Glutamatergic neuron (in vitro differentiated cells): ENCODE measurements at regions not wholly inside any gene's neighbourhood (a gene's known extent, or its start where the extent isn't known, plus 50 kb on each side); places are given as distances from the start of the nearest gene placed in this dataset.
A peak's percentile ranks its signal among the peaks of the same experiment; 100 is the strongest.

Experiments used
- DNase-seq: peaks from one replicate; pipeline ENCODE4 v3.0.0; 2022
- H3K27ac Mint-ChIP-seq: one replicate; pipeline ENCODE4 v1.8.0; 2020; ENCODE audit warnings: mild to moderate bottlenecking, mixed read lengths, inconsistent platforms; ENCODE audit not compliant: unreplicated experiment
- H3K27me3 Mint-ChIP-seq: one replicate; pipeline ENCODE4 v1.8.0; 2020; ENCODE audit warnings: mild to moderate bottlenecking, moderate library complexity, mixed read lengths, inconsistent platforms; ENCODE audit not compliant: unreplicated experiment
- H3K36me3 Mint-ChIP-seq: one replicate; pipeline ENCODE4 v1.8.0; 2020; ENCODE audit warnings: mild to moderate bottlenecking, mixed read lengths, inconsistent platforms; ENCODE audit not compliant: unreplicated experiment
- H3K4me1 Mint-ChIP-seq: one replicate; pipeline ENCODE4 v1.8.0; 2020; ENCODE audit warnings: mild to moderate bottlenecking, low read depth, mixed read lengths, inconsistent platforms; ENCODE audit not compliant: unreplicated experiment
- H3K4me3 Mint-ChIP-seq: one replicate; pipeline ENCODE4 v1.8.0; 2020; ENCODE audit warnings: mild to moderate bottlenecking, mixed read lengths, inconsistent platforms; ENCODE audit not compliant: unreplicated experiment
- H3K9me3 Mint-ChIP-seq: one replicate; pipeline ENCODE4 v1.8.0; 2020; ENCODE audit warnings: mild to moderate bottlenecking, moderate library complexity, mixed read lengths, inconsistent platforms; ENCODE audit not compliant: unreplicated experiment
- TF ChIP-seq, protein P1 (sequence below): fragments of 200-600 bp; sonication (generic); IDR thresholded peaks from one replicate; pipeline ENCODE4 v1.5.0; 2021; ENCODE audit not compliant: partially characterized antibody, unreplicated experiment

DNA sequence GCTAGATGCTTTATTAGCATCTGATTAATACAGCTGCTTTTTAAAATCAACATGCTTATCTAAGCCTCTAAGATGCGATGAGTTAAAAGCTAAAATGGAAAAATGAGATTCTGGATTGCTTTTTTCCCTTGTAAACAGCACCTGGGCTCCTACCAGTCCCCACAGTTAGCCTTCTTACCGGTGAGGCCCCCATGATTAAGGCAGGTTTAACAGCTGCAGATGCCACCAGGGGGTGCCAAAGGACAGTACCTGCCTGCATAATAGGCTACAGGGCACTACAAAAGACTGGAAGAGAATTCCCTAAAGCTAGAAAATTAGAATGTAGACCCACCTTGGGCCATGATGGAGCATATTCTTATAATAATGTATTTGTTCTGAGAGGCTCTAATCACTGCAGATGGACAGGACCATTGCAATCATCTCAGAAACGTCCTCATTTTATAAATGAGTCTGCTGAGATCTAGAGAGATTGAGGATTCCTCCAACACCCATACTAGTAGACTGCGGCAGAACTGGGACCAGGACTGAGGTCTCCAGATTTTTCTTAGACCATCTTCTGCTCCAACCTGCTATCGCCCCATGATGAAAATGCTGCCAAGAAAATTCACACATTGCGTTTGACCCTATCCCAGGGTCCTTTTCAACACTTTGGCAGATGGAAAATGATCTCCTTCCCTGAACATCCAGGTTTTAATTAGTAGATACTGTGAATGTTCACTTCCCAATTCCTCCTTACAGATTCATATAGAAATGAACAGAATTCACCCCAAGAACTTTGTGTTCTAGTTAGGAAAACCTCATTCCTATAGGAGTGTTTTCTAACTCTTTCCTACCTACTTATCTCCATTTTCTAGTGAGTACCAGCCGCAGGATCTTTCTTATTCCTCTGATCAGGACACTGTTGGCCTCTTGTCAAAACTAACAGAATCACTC lies 148.8 kb downstream of the RPS12 start:
- peaks cover 1% of the 10 kb centered on the region for H3K9me3 Mint-ChIP-seq
- H3K4me3 Mint-ChIP-seq: no peak overlapping the region
- TF ChIP-seq, protein P1, sequence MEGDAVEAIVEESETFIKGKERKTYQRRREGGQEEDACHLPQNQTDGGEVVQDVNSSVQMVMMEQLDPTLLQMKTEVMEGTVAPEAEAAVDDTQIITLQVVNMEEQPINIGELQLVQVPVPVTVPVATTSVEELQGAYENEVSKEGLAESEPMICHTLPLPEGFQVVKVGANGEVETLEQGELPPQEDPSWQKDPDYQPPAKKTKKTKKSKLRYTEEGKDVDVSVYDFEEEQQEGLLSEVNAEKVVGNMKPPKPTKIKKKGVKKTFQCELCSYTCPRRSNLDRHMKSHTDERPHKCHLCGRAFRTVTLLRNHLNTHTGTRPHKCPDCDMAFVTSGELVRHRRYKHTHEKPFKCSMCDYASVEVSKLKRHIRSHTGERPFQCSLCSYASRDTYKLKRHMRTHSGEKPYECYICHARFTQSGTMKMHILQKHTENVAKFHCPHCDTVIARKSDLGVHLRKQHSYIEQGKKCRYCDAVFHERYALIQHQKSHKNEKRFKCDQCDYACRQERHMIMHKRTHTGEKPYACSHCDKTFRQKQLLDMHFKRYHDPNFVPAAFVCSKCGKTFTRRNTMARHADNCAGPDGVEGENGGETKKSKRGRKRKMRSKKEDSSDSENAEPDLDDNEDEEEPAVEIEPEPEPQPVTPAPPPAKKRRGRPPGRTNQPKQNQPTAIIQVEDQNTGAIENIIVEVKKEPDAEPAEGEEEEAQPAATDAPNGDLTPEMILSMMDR: peak; percentile 69
- peak; percentile 84 for DNase-seq
- peaks cover 14% of the 10 kb centered on the region for H3K4me1 Mint-ChIP-seq
- no peaks in the 10 kb centered on the region for H3K36me3 Mint-ChIP-seq
- H3K27ac Mint-ChIP-seq: no peak overlapping the region
- H3K27me3 Mint-ChIP-seq: peaks cover 3% of the 10 kb centered on the region

DNA sequence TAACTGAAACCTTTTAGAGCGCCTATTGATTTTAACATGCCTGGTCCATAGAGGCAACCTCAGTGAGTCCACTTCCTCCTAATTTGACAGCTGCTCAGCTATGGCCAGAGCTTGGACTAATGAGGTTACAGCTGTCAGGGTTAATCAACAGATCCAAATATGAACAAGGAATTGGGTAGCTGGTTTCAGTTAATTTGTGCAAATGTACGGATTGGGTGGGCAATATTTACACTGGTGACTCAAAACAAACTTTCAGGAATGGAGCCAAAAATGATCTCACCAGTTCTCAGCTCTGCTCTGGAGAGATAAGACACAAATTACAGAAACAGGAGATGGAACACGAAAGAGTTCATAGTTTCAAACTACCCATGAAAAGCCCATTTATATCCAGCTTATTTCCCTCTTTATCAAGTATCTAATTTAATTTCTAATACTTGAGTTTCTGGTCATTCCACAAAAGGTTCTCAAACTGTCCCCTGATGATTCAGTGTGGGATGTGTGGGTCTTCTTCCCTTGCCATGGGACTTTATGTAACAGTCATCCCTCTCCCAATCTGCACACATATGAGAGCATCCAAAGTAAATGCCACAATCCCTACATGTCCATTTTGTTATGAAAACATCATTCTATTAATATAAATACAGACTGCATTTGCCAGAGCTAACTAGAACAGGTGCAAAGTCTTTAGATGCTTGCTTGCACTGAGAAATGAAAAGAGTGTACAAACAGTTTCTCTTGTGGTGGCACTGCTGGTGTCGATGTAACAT lies 149.9 kb downstream of the RPS12 start:
- TF ChIP-seq, protein P1: no peak
- DNase-seq: no peak
- H3K27ac Mint-ChIP-seq: peak overlapping the region; percentile 45
- H3K4me1 Mint-ChIP-seq: peaks cover 15% of the 10 kb centered on the region
- peaks cover 3% of the 10 kb centered on the region for H3K27me3 Mint-ChIP-seq
- peak overlapping the region; percentile 36 for H3K4me3 Mint-ChIP-seq
- H3K9me3 Mint-ChIP-seq: peaks cover 3% of the 10 kb centered on the region
- no peaks in the 10 kb centered on the region for H3K36me3 Mint-ChIP-seq

DNA sequence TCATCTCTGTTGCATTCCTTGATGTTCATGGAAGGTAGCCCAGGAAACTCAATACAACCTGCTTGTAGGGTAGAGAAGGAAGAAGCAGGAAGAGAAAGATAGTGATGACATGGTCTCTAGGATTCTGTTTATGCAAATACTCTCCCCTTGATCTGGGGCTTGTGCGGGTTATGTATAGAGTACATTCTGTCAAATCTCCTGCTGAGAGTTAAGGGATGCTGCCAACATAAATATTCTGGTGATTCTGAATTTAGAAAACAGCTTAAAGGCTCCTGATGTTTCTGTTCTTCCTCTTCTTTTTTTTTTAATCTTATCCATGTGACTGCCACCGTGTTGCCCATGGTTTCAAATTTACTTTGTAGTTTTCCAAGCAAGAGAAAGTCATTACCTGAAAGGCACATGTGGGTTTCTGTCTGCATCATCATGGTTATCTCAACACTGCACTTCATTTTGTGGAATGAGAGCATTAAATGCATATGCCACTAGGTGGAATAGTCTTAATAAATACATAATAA lies 150.6 kb downstream of the RPS12 start:
- Mint-ChIP-seq H3K9me3 (peaks cover 3% of the 10 kb centered on the region), H3K27ac (no peak overlapping the region), H3K36me3 (no peaks in the 10 kb centered on the region), H3K27me3 (peaks cover 3% of the 10 kb centered on the region), H3K4me3 (no peak overlapping the region), H3K4me1 (peaks cover 18% of the 10 kb centered on the region)
- no peak for DNase-seq
- TF ChIP-seq, protein P1: no peak

GRCh38 chr6:132967871-132968270 lies 153.5 kb downstream of the RPS12 start:
- Mint-ChIP-seq H3K27ac (no peak overlapping the region), H3K4me1 (peaks cover 18% of the 10 kb centered on the region), H3K36me3 (no peaks in the 10 kb centered on the region), H3K27me3 (peaks cover 3% of the 10 kb centered on the region), H3K9me3 (peaks cover 3% of the 10 kb centered on the region), H3K4me3 (no peak overlapping the region)
- TF ChIP-seq, protein P1: no peak
- DNase-seq: no peak
